HUES64 (cell line): ENCODE measurements at regions not wholly inside any gene's neighbourhood (a gene's known extent, or its start where the extent isn't known, plus 50 kb on each side); places are given as distances from the start of the nearest gene placed in this dataset.

Source experiments
- H3K27ac ChIP-seq: 2 replicates; pipeline ENCODE4 v1.7.0; 2013; ENCODE audit warnings: low read depth, low read length, inconsistent platforms
- H3K27me3 ChIP-seq: 2 replicates; pipeline ENCODE4 v1.6.1; 2013; ENCODE audit warnings: mild to moderate bottlenecking, low read length; ENCODE audit not compliant: insufficient read depth
- H3K36me3 ChIP-seq: 2 replicates; pipeline ENCODE4 v1.6.1; 2013; ENCODE audit warnings: mild to moderate bottlenecking, low read length; ENCODE audit not compliant: insufficient read depth
- H3K4me1 ChIP-seq: 2 replicates; pipeline ENCODE4 v1.6.1; 2013; ENCODE audit warnings: mild to moderate bottlenecking, low read length, moderate library complexity; ENCODE audit not compliant: insufficient read depth
- H3K4me3 ChIP-seq: 2 replicates; pipeline ENCODE4 v1.5.1; 2013; ENCODE audit warnings: mild to moderate bottlenecking, low read length, moderate library complexity
- H3K9ac ChIP-seq: 2 replicates; pipeline ENCODE4 v1.6.1; 2013; ENCODE audit warnings: mild to moderate bottlenecking, low read depth, low read length
- H3K9me3 ChIP-seq: 2 replicates; pipeline ENCODE4 v1.6.1; 2013; ENCODE audit warnings: low read depth, low read length; ENCODE audit not compliant: insufficient read depth
- WGBS: fragments of 150-250, 120-280 bp; methylation state at CpG from one replicate; pipeline ENCODE4 v1.1.7; 2013; ENCODE audit warnings: missing lambda C conversion rate; 5-methylcytosine and 5-hydroxymethylcytosine counted together

DNA sequence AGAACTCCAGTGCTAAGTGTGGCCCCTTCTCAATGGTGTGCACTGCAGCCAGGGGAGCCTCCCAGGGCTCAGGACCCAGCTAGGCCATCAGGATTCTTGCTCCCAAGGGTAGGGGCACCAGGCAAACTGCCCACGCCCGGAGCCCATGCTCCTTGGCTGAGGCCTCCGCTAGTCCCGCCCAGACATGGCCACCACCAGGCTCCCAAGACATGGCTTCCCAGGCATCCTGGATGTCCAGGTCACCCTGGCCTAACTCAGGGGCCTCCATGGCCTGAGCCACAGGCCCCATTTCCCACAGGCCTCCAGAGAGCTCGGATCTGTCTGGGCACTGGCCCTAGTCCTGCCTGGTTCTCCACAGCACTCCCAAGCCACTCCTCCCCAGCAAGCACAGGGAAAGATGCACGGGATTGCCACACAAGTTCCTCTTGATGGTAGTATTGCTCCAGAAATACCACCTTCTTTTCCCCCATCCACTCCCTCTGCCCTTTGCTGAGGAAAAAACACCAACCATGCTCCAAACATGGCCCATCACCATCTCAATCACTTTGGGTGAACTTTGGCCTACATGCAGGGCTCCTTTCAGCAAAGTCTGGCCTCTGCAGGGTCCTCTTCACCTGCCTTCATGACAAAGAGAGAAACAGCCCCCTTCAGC lies 274.7 kb upstream of the AGTR2 start:
- no peak overlapping the region for H3K4me3 ChIP-seq
- 96% methylated on average over 6 of the region's 6 CpGs for WGBS
- no peaks in the 10 kb centered on the region for H3K27me3 ChIP-seq
- no peaks in the 10 kb centered on the region for H3K4me1 ChIP-seq
- H3K9me3 ChIP-seq = no peaks in the 10 kb centered on the region
- H3K27ac ChIP-seq = no peak overlapping the region
- 0 out of 2 replicates have a peak, but pooled peaks cover 7% of the 10 kb centered on the region for H3K36me3 ChIP-seq
- H3K9ac ChIP-seq = no peak overlapping the region

DNA sequence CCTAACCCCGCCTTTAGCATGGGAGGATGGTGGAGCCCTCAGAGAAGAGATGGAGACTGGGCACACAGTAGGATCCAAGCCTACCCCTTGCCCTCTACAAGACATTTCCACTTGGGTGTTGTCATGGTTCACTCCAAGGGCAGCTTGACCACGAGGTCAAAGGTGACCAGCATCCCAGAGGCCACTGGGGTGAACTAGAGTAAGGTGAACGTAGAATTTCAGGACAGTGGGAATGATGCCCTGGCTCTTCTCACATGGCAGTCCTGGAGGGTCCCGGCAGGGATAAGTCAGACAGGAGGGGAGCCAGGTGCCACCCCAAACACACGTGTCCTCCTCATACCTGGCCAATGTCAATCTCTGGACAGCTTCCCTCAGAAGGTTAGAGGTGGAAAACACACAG lies 274.2 kb upstream of the AGTR2 start:
- no peaks in the 10 kb centered on the region for H3K9me3 ChIP-seq
- H3K36me3 ChIP-seq = 0 out of 2 replicates have a peak, but pooled peaks cover 7% of the 10 kb centered on the region
- H3K9ac ChIP-seq = no peak overlapping the region
- WGBS = 89% methylated on average over 3 of the region's 5 CpGs
- no peak overlapping the region for H3K27ac ChIP-seq
- H3K4me1 ChIP-seq = no peaks in the 10 kb centered on the region
- H3K4me3 ChIP-seq = no peak overlapping the region
- no peaks in the 10 kb centered on the region for H3K27me3 ChIP-seq

DNA sequence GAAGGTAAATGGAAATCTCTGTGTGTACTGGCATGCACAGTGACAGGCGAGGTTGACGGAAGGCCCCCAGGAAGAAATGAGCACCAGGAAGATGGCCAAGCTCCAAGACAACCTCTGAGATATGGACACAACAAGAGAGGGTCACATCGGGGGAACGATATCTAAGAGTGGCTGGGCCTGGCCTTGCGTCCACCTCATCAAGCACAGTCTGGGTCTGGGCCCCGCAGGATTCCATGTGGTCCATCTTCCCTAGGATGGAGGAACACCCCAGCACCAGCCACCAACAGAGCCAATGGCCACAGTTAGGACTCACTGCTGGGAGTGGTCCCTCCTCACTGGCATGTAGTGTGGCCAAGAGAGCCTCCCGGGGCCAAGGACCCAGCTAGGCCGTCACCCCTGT lies 272.6 kb upstream of the AGTR2 start:
- no peaks in the 10 kb centered on the region for H3K9me3 ChIP-seq
- WGBS = 97% methylated on average over 8 of the region's 8 CpGs
- H3K4me3 ChIP-seq = no peak overlapping the region
- H3K27ac ChIP-seq = no peak overlapping the region
- H3K9ac ChIP-seq = no peak overlapping the region
- 0 out of 2 replicates have a peak, but pooled peaks cover 7% of the 10 kb centered on the region for H3K36me3 ChIP-seq
- H3K4me1 ChIP-seq = no peaks in the 10 kb centered on the region
- H3K27me3 ChIP-seq = no peaks in the 10 kb centered on the region

- Histone ChIP-seq H3K4me3 (no peak overlapping the region), H3K9me3 (no peaks in the 10 kb centered on the region), H3K9ac (no peak overlapping the region), H3K27ac (no peak overlapping the region), H3K36me3 (0 out of 2 replicates have a peak, but pooled peaks cover 7% of the 10 kb centered on the region), H3K4me1 (no peaks in the 10 kb centered on the region), H3K27me3 (no peaks in the 10 kb centered on the region)
- WGBS = 94% methylated on average over 8 of the region's 8 CpGs
Measured at GRCh38 chrX:115898382-115899001, 272.1 kb upstream of the AGTR2 start.

GRCh38 chrX:115900425-115900824 lies 270.1 kb upstream of the AGTR2 start:
- Histone ChIP-seq H3K36me3 (no peaks in the 10 kb centered on the region), H3K9me3 (no peaks in the 10 kb centered on the region), H3K27ac (no peak overlapping the region), H3K27me3 (no peaks in the 10 kb centered on the region), H3K4me3 (no peak overlapping the region), H3K9ac (no peak overlapping the region), H3K4me1 (no peaks in the 10 kb centered on the region)
- WGBS = 71% methylated on average over 4 of the region's 4 CpGs

- 98% methylated on average over 3 of the region's 3 CpGs for WGBS
Measured at GRCh38 chrX:115901241-115901640, 269.3 kb upstream of the AGTR2 start.

DNA sequence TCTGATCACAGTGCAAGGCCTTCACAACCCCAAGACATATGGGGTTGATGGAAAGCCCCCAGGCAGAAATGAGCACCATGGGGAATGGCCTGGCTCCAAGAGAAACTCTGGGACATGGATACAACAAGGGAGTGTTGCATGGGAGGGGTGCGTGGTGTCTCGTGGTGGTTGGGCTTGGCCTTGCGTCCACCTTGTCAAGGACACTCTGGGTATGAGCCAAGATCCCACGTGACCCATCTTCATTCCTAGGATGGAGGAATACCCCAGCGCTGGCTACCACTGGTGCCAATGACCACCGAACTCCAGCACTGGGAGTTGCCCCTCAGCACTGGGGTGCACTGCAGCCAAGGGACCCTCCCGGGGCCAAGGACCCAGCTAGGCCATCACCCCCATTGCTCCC lies 267.5 kb upstream of the AGTR2 start:
- Histone ChIP-seq H3K9me3 (no peaks in the 10 kb centered on the region), H3K9ac (no peak overlapping the region), H3K36me3 (no peaks in the 10 kb centered on the region), H3K27ac (no peak overlapping the region), H3K4me3 (no peak overlapping the region), H3K27me3 (no peaks in the 10 kb centered on the region), H3K4me1 (no peaks in the 10 kb centered on the region)
- WGBS = 97% methylated on average over 7 of the region's 7 CpGs

More at GRCh38 chrX:115901241-115901640, 269.3 kb upstream of the AGTR2 start:
- Histone ChIP-seq H3K4me3 (no peak overlapping the region), H3K9me3 (no peaks in the 10 kb centered on the region), H3K36me3 (no peaks in the 10 kb centered on the region), H3K4me1 (no peaks in the 10 kb centered on the region), H3K27me3 (no peaks in the 10 kb centered on the region), H3K27ac (no peak overlapping the region), H3K9ac (no peak overlapping the region)

DNA sequence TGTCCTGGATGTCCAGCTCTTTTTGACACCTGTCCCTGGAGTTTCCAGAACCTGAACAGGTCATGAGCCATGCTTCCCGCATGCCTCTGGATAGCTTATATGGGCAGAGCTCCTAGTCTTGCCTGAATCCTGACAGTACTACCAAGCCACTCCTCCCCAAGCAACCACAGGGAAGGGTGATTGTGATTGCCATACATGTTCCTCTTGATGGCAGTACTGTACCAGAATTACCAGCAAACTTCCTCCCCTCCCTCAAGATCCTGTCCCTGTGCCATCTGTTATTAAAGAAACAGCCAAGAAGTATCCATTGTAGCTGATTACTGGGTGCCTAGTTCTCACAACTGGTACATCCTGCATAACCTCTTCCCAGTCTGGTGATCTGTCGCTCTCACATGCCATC lies 264.3 kb upstream of the AGTR2 start:
- 92% methylated on average over 2 of the region's 2 CpGs for WGBS
- no peaks in the 10 kb centered on the region for H3K9me3 ChIP-seq
- H3K27ac ChIP-seq = no peak overlapping the region
- H3K4me1 ChIP-seq = peaks cover 5% of the 10 kb centered on the region; the same call in 1 of the 2 replicates
- H3K36me3 ChIP-seq = no peaks in the 10 kb centered on the region
- no peaks in the 10 kb centered on the region for H3K27me3 ChIP-seq
- H3K9ac ChIP-seq = no peak overlapping the region
- no peak overlapping the region for H3K4me3 ChIP-seq

DNA sequence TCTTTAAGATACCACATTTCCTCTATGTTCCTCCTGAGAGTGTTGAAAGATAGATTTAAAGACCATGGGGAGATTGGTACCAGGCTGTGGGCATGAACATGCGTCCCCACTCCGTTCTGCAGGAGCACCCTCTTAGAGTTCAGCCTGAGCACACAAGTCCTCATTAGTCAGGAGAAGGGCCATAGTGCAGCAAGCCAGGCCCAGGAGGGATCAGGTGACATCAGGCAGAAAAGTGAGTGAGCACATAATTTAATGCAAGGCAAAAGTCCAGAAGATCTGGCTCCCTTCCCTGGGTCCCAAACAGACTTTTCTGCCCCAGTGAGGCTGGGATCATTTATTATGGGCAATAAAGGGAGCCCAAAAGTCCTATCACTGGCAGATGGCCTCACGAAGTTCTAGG lies 263.7 kb upstream of the AGTR2 start:
- H3K36me3 ChIP-seq = no peaks in the 10 kb centered on the region
- no peaks in the 10 kb centered on the region for H3K27me3 ChIP-seq
- H3K9ac ChIP-seq = no peak overlapping the region
- peaks cover 5% of the 10 kb centered on the region; the same call in 1 of the 2 replicates for H3K4me1 ChIP-seq
- WGBS = 89% methylated on average over 3 of the region's 3 CpGs
- H3K9me3 ChIP-seq = no peaks in the 10 kb centered on the region
- no peak overlapping the region for H3K27ac ChIP-seq
- H3K4me3 ChIP-seq = no peak overlapping the region

DNA sequence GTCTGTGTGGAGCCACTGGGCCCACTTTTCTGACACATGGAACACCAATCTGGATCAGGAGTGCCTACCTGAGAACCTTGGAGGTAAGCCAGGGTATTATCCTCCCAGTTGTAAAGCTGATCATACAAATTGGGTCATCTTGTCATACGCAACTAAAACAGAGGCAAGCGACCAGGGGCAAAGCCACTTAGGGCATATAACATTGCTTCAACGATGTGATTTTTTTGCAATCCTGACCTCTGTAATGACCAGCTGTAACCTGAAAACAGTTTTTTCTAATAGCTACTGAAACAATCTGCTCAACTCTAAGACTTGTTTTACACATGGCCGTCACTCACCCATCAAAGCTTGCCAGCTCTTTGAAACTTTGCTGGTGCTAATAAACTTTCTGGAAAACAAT lies 261.5 kb upstream of the AGTR2 start:
- 92% methylated on average over 4 of the region's 4 CpGs for WGBS
- peaks cover 13% of the 10 kb centered on the region; the same call in 1 of the 2 replicates for H3K4me1 ChIP-seq

DNA sequence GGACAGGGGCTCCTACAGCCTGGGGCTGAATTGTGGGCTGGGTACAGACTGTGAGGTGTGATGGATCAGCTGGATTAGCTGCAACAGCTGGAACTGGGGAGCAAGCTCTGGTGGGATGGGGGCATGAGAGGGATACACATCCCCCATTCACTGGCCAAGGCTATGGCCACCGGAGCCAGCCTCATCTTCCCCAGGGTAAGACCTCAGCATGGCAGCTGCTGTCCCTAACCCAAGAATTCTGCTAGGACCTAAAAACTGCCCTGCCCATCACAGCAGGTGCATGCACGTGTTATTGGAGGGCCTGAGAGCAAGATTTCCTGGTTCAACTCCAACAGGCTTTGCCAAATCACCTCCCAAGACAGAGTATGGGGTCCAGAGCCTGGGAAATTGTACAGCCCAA lies 258.6 kb upstream of the AGTR2 start:
- H3K36me3 ChIP-seq = no peaks in the 10 kb centered on the region
- no peak overlapping the region for H3K9ac ChIP-seq
- H3K4me3 ChIP-seq = no peak overlapping the region
- no peaks in the 10 kb centered on the region for H3K27me3 ChIP-seq
- 94% methylated on average over 2 of the region's 2 CpGs for WGBS
- H3K4me1 ChIP-seq = peaks cover 13% of the 10 kb centered on the region; the same call in 1 of the 2 replicates
- no peak overlapping the region for H3K27ac ChIP-seq
- no peaks in the 10 kb centered on the region for H3K9me3 ChIP-seq

More for the DNA sequence above, 261.5 kb upstream of the AGTR2 start:
- Histone ChIP-seq H3K36me3 (no peaks in the 10 kb centered on the region), H3K9me3 (no peaks in the 10 kb centered on the region), H3K9ac (no peak overlapping the region), H3K4me3 (no peak overlapping the region), H3K27me3 (no peaks in the 10 kb centered on the region), H3K27ac (no peak overlapping the region)
